ENCODE measurements at regions not wholly inside any gene's neighbourhood (a gene's known extent, or its start where the extent isn't known, plus 50 kb on each side); places are given as distances from the start of the nearest gene placed in this dataset.
"Not testable (repeated sequence)": the region's sequence is repeated elsewhere in the genome, so short reads cannot be mapped to it uniquely, and the experiment has no call there.

GRCh38 chr5:66442951-66443445 is 153.2 kb upstream of the MAST4 start:
- no peak overlapping the region for H3K27ac ChIP-seq (ENCODE audit: low read depth, low read length)
- H3K36me3 ChIP-seq (ENCODE audit: control insufficient read depth, insufficient read depth, low read length) = no peaks in the 10 kb centered on the region
- no peak overlapping the region for H3K9ac ChIP-seq (ENCODE audit: low read length)
- H3K9me3 ChIP-seq (ENCODE audit: control insufficient read depth, insufficient read depth, low read depth, low read length) = no peaks in the 10 kb centered on the region
- no peak overlapping the region for H3K4me3 ChIP-seq (ENCODE audit: low read depth, low read length)
- H3K4me1 ChIP-seq (ENCODE audit: control insufficient read depth, insufficient read depth, low read length) = no peaks in the 10 kb centered on the region
- no peaks in the 10 kb centered on the region for H3K27me3 ChIP-seq (ENCODE audit: control insufficient read depth, insufficient read depth, low read length)

GRCh38 chr5:66443462-66444130 is 152.6 kb upstream of the MAST4 start:
- no peak overlapping the region for H3K27ac ChIP-seq (ENCODE audit: low read depth, low read length)
- H3K27me3 ChIP-seq (ENCODE audit: control insufficient read depth, insufficient read depth, low read length) = no peaks in the 10 kb centered on the region
- H3K4me1 ChIP-seq (ENCODE audit: control insufficient read depth, insufficient read depth, low read length) = no peaks in the 10 kb centered on the region
- H3K36me3 ChIP-seq (ENCODE audit: control insufficient read depth, insufficient read depth, low read length) = no peaks in the 10 kb centered on the region
- no peak overlapping the region for H3K9ac ChIP-seq (ENCODE audit: low read length)
- no peak overlapping the region for H3K4me3 ChIP-seq (ENCODE audit: low read depth, low read length)
- H3K9me3 ChIP-seq (ENCODE audit: control insufficient read depth, insufficient read depth, low read depth, low read length) = no peaks in the 10 kb centered on the region

DNA sequence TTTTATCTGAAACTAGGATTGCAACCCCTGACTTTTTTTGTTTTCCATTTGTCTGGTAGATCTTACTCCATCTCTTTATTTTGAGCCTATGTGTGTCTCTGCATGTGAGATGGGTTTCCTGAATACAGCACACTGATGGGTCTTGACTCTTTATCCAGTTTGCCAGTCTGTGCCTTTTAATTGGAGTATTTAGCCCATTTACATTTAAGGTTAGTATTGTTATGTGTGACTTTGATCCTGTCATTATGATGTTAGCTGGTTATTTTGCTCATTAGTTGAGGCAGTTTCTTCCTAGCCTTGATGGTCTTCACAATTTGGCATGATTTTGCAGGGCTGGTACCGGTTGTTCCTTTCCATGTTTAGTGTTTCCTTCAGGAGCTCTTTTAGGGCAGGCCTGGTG is 148.1 kb upstream of the MAST4 start:
- H3K27me3 ChIP-seq (ENCODE audit: control insufficient read depth, insufficient read depth, low read length); H3K27ac ChIP-seq (ENCODE audit: low read depth, low read length); H3K4me3 ChIP-seq (ENCODE audit: low read depth, low read length): not testable (repeated sequence)

DNA sequence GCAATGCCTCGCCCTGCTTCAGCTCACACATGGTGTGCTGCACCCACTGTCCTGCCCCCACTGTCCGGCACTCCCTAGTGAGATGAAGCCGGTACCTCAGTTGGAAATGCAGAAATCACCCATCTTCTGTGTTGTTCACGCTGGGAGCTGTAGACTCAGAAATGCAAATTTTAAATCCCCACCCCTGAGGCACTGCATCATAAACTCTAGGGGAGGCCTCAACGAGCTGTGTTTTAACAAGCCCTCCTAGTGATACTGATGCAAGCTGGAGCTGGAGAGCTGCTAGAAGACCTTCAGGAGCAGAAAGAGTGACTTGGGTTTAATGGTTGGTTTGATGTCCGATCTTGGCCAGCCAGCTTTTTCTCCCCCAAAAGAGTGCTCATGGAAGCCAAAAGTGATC is 146.0 kb upstream of the MAST4 start:
- Histone ChIP-seq H3K4me3 (ENCODE audit: low read depth, low read length) (no peak overlapping the region), H3K4me1 (ENCODE audit: control insufficient read depth, insufficient read depth, low read length) (no peaks in the 10 kb centered on the region), H3K9ac (ENCODE audit: low read length) (no peak overlapping the region), H3K27ac (ENCODE audit: low read depth, low read length) (no peak overlapping the region), H3K9me3 (ENCODE audit: control insufficient read depth, insufficient read depth, low read depth, low read length) (peaks cover 19% of the 10 kb centered on the region; the same call in 1 of the 2 replicates), H3K27me3 (ENCODE audit: control insufficient read depth, insufficient read depth, low read length) (no peaks in the 10 kb centered on the region), H3K36me3 (ENCODE audit: control insufficient read depth, insufficient read depth, low read length) (no peaks in the 10 kb centered on the region)

More for the DNA sequence above, 148.1 kb upstream of the MAST4 start:
- H3K9me3 ChIP-seq (ENCODE audit: control insufficient read depth, insufficient read depth, low read depth, low read length) = peaks cover 19% of the 10 kb centered on the region; the same call in 1 of the 2 replicates
- not testable (repeated sequence) for H3K36me3 ChIP-seq (ENCODE audit: control insufficient read depth, insufficient read depth, low read length); H3K4me1 ChIP-seq (ENCODE audit: control insufficient read depth, insufficient read depth, low read length); H3K9ac ChIP-seq (ENCODE audit: low read length)

DNA sequence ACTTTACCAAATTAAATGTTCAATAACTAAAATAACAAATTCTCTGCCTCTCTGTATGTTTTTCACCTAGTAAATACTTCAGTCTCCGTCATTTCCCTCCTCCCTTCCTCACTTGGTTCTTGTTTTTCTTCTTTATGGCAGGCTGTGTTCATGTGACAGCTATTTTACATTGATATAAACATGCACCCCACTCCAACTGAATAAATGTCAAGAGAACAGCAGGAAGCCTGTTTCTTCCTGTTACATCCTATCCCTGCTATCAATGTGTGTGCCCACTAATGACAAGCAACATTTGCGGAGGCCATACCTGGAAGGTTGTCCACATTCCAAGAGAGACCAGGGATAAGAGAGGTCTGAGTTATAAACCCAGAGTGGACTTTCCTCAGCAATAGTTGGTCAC is 145.2 kb upstream of the MAST4 start:
- H3K9me3 ChIP-seq (ENCODE audit: control insufficient read depth, insufficient read depth, low read depth, low read length) = peaks cover 19% of the 10 kb centered on the region; the same call in 1 of the 2 replicates
- H3K27ac ChIP-seq (ENCODE audit: low read depth, low read length) = no peak overlapping the region
- no peak overlapping the region for H3K9ac ChIP-seq (ENCODE audit: low read length)
- no peaks in the 10 kb centered on the region for H3K27me3 ChIP-seq (ENCODE audit: control insufficient read depth, insufficient read depth, low read length)
- no peaks in the 10 kb centered on the region for H3K36me3 ChIP-seq (ENCODE audit: control insufficient read depth, insufficient read depth, low read length)
- no peak overlapping the region for H3K4me3 ChIP-seq (ENCODE audit: low read depth, low read length)
- no peaks in the 10 kb centered on the region for H3K4me1 ChIP-seq (ENCODE audit: control insufficient read depth, insufficient read depth, low read length)

DNA sequence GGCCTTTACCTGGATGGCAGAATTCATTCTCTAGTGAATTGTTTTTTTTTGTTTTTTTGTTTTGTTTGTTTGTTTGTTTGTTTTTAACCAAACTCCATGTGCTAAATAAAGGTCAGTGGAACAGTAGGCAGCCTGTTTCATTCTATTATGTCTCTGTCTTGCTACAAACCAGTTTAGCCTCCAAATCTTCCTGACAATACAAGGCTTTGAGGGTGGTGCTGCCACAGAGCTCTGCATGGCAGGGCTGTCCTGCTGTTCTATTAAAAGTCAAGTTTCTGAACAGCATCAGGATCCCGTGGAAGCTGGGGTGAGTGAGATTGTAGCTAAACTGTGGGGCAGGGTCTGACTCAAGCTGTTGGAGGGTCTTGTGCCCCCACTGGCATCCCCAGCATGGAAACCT is 144.1 kb upstream of the MAST4 start:
- Histone ChIP-seq H3K36me3 (ENCODE audit: control insufficient read depth, insufficient read depth, low read length) (no peaks in the 10 kb centered on the region), H3K4me1 (ENCODE audit: control insufficient read depth, insufficient read depth, low read length) (no peaks in the 10 kb centered on the region), H3K9ac (ENCODE audit: low read length) (no peak overlapping the region), H3K9me3 (ENCODE audit: control insufficient read depth, insufficient read depth, low read depth, low read length) (peaks cover 19% of the 10 kb centered on the region; the same call in 1 of the 2 replicates), H3K4me3 (ENCODE audit: low read depth, low read length) (no peak overlapping the region), H3K27me3 (ENCODE audit: control insufficient read depth, insufficient read depth, low read length) (no peaks in the 10 kb centered on the region), H3K27ac (ENCODE audit: low read depth, low read length) (no peak overlapping the region)

- Histone ChIP-seq H3K4me3 (ENCODE audit: low read depth, low read length) (no peak overlapping the region), H3K36me3 (ENCODE audit: control insufficient read depth, insufficient read depth, low read length) (no peaks in the 10 kb centered on the region), H3K9me3 (ENCODE audit: control insufficient read depth, insufficient read depth, low read depth, low read length) (peaks cover 19% of the 10 kb centered on the region; the same call in 1 of the 2 replicates), H3K9ac (ENCODE audit: low read length) (no peak overlapping the region), H3K27ac (ENCODE audit: low read depth, low read length) (no peak overlapping the region), H3K27me3 (ENCODE audit: control insufficient read depth, insufficient read depth, low read length) (no peaks in the 10 kb centered on the region), H3K4me1 (ENCODE audit: control insufficient read depth, insufficient read depth, low read length) (no peaks in the 10 kb centered on the region)
Observed at GRCh38 chr5:66454186-66455078, 141.8 kb upstream of the MAST4 start.

DNA sequence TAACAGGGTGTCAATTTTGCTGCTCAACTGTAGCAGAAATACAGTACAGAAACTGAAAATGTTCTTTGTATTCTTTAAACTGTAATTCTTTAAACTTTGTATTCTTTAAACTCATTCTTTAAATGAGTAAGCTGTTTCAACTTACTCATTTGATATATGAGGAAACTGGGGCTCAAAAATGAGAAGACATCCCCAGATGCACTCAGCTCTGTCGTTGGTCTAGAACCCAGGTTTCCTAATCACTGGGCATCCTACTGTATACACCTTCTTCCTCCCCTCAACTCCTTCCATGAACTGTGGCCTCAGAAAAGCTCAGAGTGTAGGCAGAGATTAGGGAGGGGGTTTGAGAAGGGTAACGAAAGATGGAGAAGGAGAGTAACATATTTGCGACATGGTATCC is 136.5 kb upstream of the MAST4 start:
- Histone ChIP-seq H3K9me3 (ENCODE audit: control insufficient read depth, insufficient read depth, low read depth, low read length) (peaks cover 13% of the 10 kb centered on the region), H3K4me3 (ENCODE audit: low read depth, low read length) (no peak overlapping the region), H3K36me3 (ENCODE audit: control insufficient read depth, insufficient read depth, low read length) (no peaks in the 10 kb centered on the region), H3K9ac (ENCODE audit: low read length) (no peak overlapping the region), H3K27me3 (ENCODE audit: control insufficient read depth, insufficient read depth, low read length) (no peaks in the 10 kb centered on the region), H3K27ac (ENCODE audit: low read depth, low read length) (no peak overlapping the region), H3K4me1 (ENCODE audit: control insufficient read depth, insufficient read depth, low read length) (no peaks in the 10 kb centered on the region)

- no peak overlapping the region for H3K27ac ChIP-seq (ENCODE audit: low read depth, low read length)
- H3K4me1 ChIP-seq (ENCODE audit: control insufficient read depth, insufficient read depth, low read length) = no peaks in the 10 kb centered on the region
- H3K4me3 ChIP-seq (ENCODE audit: low read depth, low read length) = no peak overlapping the region
- no peaks in the 10 kb centered on the region for H3K27me3 ChIP-seq (ENCODE audit: control insufficient read depth, insufficient read depth, low read length)
- H3K9ac ChIP-seq (ENCODE audit: low read length) = no peak overlapping the region
- H3K36me3 ChIP-seq (ENCODE audit: control insufficient read depth, insufficient read depth, low read length) = no peaks in the 10 kb centered on the region
- H3K9me3 ChIP-seq (ENCODE audit: control insufficient read depth, insufficient read depth, low read depth, low read length) = peaks cover 68% of the 10 kb centered on the region
Observed at GRCh38 chr5:66467564-66467963, 128.6 kb upstream of the MAST4 start.

DNA sequence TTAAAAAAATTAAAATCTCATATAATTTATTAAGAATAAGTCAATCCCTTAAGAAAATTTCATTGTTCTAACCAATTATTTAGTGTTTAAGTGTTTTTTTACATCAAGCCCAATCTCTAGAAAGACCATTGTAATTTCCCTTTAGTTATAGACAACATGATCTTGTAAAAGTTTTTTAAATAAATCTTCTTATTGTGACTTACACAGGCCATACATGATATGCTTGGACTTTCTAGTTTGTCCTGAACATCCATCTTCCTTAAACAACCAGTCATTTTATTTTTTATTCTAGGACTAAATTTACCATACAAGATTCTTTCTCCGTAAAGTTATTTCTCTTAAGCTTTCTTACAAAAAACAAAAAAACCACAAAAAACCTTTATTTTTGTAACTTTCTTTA is 126.5 kb upstream of the MAST4 start:
- H3K9me3 ChIP-seq (ENCODE audit: control insufficient read depth, insufficient read depth, low read depth, low read length) = peaks cover 60% of the 10 kb centered on the region
- H3K9ac ChIP-seq (ENCODE audit: low read length) = no peak overlapping the region
- no peaks in the 10 kb centered on the region for H3K4me1 ChIP-seq (ENCODE audit: control insufficient read depth, insufficient read depth, low read length)
- no peak overlapping the region for H3K27ac ChIP-seq (ENCODE audit: low read depth, low read length)
- no peak overlapping the region for H3K4me3 ChIP-seq (ENCODE audit: low read depth, low read length)
- H3K27me3 ChIP-seq (ENCODE audit: control insufficient read depth, insufficient read depth, low read length) = no peaks in the 10 kb centered on the region
- no peaks in the 10 kb centered on the region for H3K36me3 ChIP-seq (ENCODE audit: control insufficient read depth, insufficient read depth, low read length)

- Histone ChIP-seq H3K27ac (ENCODE audit: low read depth, low read length) (no peak overlapping the region), H3K4me1 (ENCODE audit: control insufficient read depth, insufficient read depth, low read length) (peaks cover 15% of the 10 kb centered on the region), H3K4me3 (ENCODE audit: low read depth, low read length) (no peak overlapping the region), H3K9ac (ENCODE audit: low read length) (no peak overlapping the region), H3K36me3 (ENCODE audit: control insufficient read depth, insufficient read depth, low read length) (no peaks in the 10 kb centered on the region), H3K9me3 (ENCODE audit: control insufficient read depth, insufficient read depth, low read depth, low read length) (peaks cover 47% of the 10 kb centered on the region), H3K27me3 (ENCODE audit: control insufficient read depth, insufficient read depth, low read length) (no peaks in the 10 kb centered on the region)
Observed at GRCh38 chr5:66472010-66472409, 124.2 kb upstream of the MAST4 start.
